ENCODE measurements at regions not wholly inside any gene's neighbourhood (a gene's known extent, or its start where the extent isn't known, plus 50 kb on each side); places are given as distances from the start of the nearest gene placed in this dataset.

DNA sequence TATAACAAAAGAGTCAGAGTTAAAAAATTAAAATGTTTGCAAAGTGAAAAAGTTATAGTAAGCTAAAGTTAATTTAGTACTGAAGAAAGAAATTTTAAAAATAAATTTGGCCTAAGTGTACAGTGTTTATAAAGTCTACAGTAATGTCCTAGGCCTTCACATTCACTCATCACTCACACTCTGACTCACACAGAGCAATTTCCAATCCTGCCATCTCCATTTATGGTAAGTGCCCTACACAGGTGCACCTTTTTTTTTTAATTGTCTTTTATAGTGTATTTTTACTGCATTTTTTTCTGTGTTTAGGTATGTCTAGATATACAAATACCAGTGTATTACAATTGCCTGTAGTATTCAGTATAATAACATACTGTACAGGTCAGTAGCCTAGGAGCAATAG, 562.9 kb downstream of the PIK3C3 start:
- TF ChIP-seq, protein P1, sequence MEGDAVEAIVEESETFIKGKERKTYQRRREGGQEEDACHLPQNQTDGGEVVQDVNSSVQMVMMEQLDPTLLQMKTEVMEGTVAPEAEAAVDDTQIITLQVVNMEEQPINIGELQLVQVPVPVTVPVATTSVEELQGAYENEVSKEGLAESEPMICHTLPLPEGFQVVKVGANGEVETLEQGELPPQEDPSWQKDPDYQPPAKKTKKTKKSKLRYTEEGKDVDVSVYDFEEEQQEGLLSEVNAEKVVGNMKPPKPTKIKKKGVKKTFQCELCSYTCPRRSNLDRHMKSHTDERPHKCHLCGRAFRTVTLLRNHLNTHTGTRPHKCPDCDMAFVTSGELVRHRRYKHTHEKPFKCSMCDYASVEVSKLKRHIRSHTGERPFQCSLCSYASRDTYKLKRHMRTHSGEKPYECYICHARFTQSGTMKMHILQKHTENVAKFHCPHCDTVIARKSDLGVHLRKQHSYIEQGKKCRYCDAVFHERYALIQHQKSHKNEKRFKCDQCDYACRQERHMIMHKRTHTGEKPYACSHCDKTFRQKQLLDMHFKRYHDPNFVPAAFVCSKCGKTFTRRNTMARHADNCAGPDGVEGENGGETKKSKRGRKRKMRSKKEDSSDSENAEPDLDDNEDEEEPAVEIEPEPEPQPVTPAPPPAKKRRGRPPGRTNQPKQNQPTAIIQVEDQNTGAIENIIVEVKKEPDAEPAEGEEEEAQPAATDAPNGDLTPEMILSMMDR (conservative IDR thresholded peaks at IDR 0.05 in 1 of 2, IDR thresholded peaks at IDR 0.05 in 1 of 2; ENCODE audit: low read depth in 1 of 2, low read length in 2 of 2), result no peak
- TF ChIP-seq EZH2 (IDR thresholded peaks at IDR 0.05; ENCODE audit: low read length, missing control alignments), result no peak

Measured in fibroblast of lung (primary cell).